Stomach smooth muscle (tissue), 2 donors: ENCODE measurements at regions not wholly inside any gene's neighbourhood (a gene's known extent, or its start where the extent isn't known, plus 50 kb on each side); places are given as distances from the start of the nearest gene placed in this dataset.
"Not testable (repeated sequence)": the region's sequence is repeated elsewhere in the genome, so short reads cannot be mapped to it uniquely, and the experiment has no call there.

Experiments used
- H3K27ac ChIP-seq: one replicate; pipeline ENCODE4 v1.7.0; 2013; ENCODE audit warnings: mild to moderate bottlenecking, low read length, inconsistent platforms
- H3K27me3 ChIP-seq, 2 donors: one replicate each; pipeline ENCODE4 v1.7.0; 2013; ENCODE audit warnings: low read length in 2 of 2; ENCODE audit not compliant: insufficient read depth in 2 of 2, control insufficient read depth in 1 of 2
- H3K36me3 ChIP-seq, 2 donors: one replicate each; pipeline ENCODE4 v1.7.0; 2013; ENCODE audit warnings: low read length in 2 of 2; ENCODE audit not compliant: control insufficient read depth in 2 of 2, insufficient read depth in 2 of 2
- H3K4me1 ChIP-seq: one replicate; pipeline ENCODE4 v1.7.0; 2013; ENCODE audit warnings: low read length; ENCODE audit not compliant: control insufficient read depth, insufficient read depth
- H3K4me3 ChIP-seq, 2 donors: one replicate each; pipeline ENCODE4 v1.7.0; 2013; ENCODE audit warnings: low read length in 2 of 2
- H3K9ac ChIP-seq, 2 donors: one replicate each; pipeline ENCODE4 v1.7.0; 2013; ENCODE audit warnings: low read length in 2 of 2, mild to moderate bottlenecking in 1 of 2
- H3K9me3 ChIP-seq, 2 donors: one replicate each; pipeline ENCODE4 v1.7.0; 2013; ENCODE audit warnings: low read length in 2 of 2; ENCODE audit not compliant: control insufficient read depth in 2 of 2
- donor health status: healthy.
- donor health status: Pancreatic carcinoma.

- no peak overlapping the region for H3K27ac ChIP-seq
- no peaks in the 10 kb centered on the region for H3K36me3 ChIP-seq
- no peaks in the 10 kb centered on the region for H3K9me3 ChIP-seq
- H3K4me3 ChIP-seq, result no peak overlapping the region
- H3K4me1 ChIP-seq, result no peaks in the 10 kb centered on the region
- H3K9ac ChIP-seq, result no peak overlapping the region
- no peaks in the 10 kb centered on the region for H3K27me3 ChIP-seq
Measured at GRCh38 chr13:65725006-65725405, 1505.1 kb downstream of the PCDH9 start.

- H3K9ac ChIP-seq, result no peak overlapping the region
- H3K27ac ChIP-seq, result no peak overlapping the region
- H3K4me1 ChIP-seq, result no peaks in the 10 kb centered on the region
- H3K4me3 ChIP-seq, result no peak overlapping the region
- H3K9me3 ChIP-seq, result no peaks in the 10 kb centered on the region
- H3K27me3 ChIP-seq, result no peaks in the 10 kb centered on the region
- no peaks in the 10 kb centered on the region for H3K36me3 ChIP-seq
Measured at GRCh38 chr13:65724226-65724625, 1505.9 kb downstream of the PCDH9 start.

GRCh38 chr13:65722506-65722905, 1507.6 kb downstream of the PCDH9 start:
- Histone ChIP-seq H3K4me1 (no peaks in the 10 kb centered on the region), H3K9ac (no peak overlapping the region), H3K27ac (no peak overlapping the region), H3K36me3 (no peaks in the 10 kb centered on the region), H3K9me3 (no peaks in the 10 kb centered on the region), H3K4me3 (no peak overlapping the region), H3K27me3 (no peaks in the 10 kb centered on the region)

- H3K9ac ChIP-seq, result no peak overlapping the region
- H3K27ac ChIP-seq, result no peak overlapping the region
- H3K9me3 ChIP-seq, result no peaks in the 10 kb centered on the region
- no peaks in the 10 kb centered on the region for H3K36me3 ChIP-seq
- no peaks in the 10 kb centered on the region for H3K27me3 ChIP-seq
- no peaks in the 10 kb centered on the region for H3K4me1 ChIP-seq
- no peak overlapping the region for H3K4me3 ChIP-seq
Measured at GRCh38 chr13:65719831-65720230, 1510.3 kb downstream of the PCDH9 start.

GRCh38 chr13:65710514-65710913, 1519.6 kb downstream of the PCDH9 start:
- Histone ChIP-seq H3K4me3 (no peak overlapping the region), H3K4me1 (no peaks in the 10 kb centered on the region), H3K9ac (no peak overlapping the region), H3K27ac (no peak overlapping the region), H3K9me3 (no peaks in the 10 kb centered on the region), H3K27me3 (no peaks in the 10 kb centered on the region), H3K36me3 (no peaks in the 10 kb centered on the region)

- H3K27ac ChIP-seq, result no peak overlapping the region
- H3K9me3 ChIP-seq, result no peaks in the 10 kb centered on the region
- H3K9ac ChIP-seq, result no peak overlapping the region
- no peak overlapping the region for H3K4me3 ChIP-seq
- H3K27me3 ChIP-seq, result no peaks in the 10 kb centered on the region
- H3K36me3 ChIP-seq, result no peaks in the 10 kb centered on the region
- H3K4me1 ChIP-seq, result no peaks in the 10 kb centered on the region
Measured at GRCh38 chr13:65697843-65698242, 1532.3 kb downstream of the PCDH9 start.

GRCh38 chr13:65679240-65679639, 1550.9 kb downstream of the PCDH9 start:
- Histone ChIP-seq H3K9me3 (no peaks in the 10 kb centered on the region), H3K9ac (no peak overlapping the region), H3K27me3 (no peaks in the 10 kb centered on the region), H3K4me1 (no peaks in the 10 kb centered on the region), H3K4me3 (no peak overlapping the region), H3K36me3 (no peaks in the 10 kb centered on the region), H3K27ac (no peak overlapping the region)

- Histone ChIP-seq H3K4me1 (no peaks in the 10 kb centered on the region), H3K36me3 (no peaks in the 10 kb centered on the region), H3K9ac (no peak overlapping the region), H3K4me3 (no peak overlapping the region), H3K9me3 (no peaks in the 10 kb centered on the region), H3K27me3 (no peaks in the 10 kb centered on the region), H3K27ac (no peak overlapping the region)
Measured at GRCh38 chr13:65677906-65678305, 1552.2 kb downstream of the PCDH9 start.

GRCh38 chr13:65675383-65675782, 1554.8 kb downstream of the PCDH9 start:
- H3K9ac ChIP-seq, H3K4me3 ChIP-seq: not testable (repeated sequence)

GRCh38 chr13:65670014-65670625, 1560.0 kb downstream of the PCDH9 start:
- Histone ChIP-seq H3K9ac (no peak overlapping the region), H3K27me3 (no peaks in the 10 kb centered on the region), H3K4me1 (no peaks in the 10 kb centered on the region), H3K4me3 (no peak overlapping the region), H3K9me3 (peaks cover 0 to 6% of the 10 kb centered on the region in 2 donors), H3K27ac (no peak overlapping the region), H3K36me3 (no peaks in the 10 kb centered on the region)

More at GRCh38 chr13:65675383-65675782, 1554.8 kb downstream of the PCDH9 start:
- H3K27ac ChIP-seq, H3K27me3 ChIP-seq, H3K36me3 ChIP-seq, H3K4me1 ChIP-seq, H3K9me3 ChIP-seq: not testable (repeated sequence)

GRCh38 chr13:65660731-65661130, 1569.4 kb downstream of the PCDH9 start:
- Histone ChIP-seq H3K4me3 (no peak overlapping the region), H3K27ac (no peak overlapping the region), H3K27me3 (no peaks in the 10 kb centered on the region), H3K36me3 (no peaks in the 10 kb centered on the region), H3K9me3 (no peaks in the 10 kb centered on the region), H3K4me1 (no peaks in the 10 kb centered on the region), H3K9ac (no peak overlapping the region)
